KMS-11 (cell line): ENCODE measurements at regions not wholly inside any gene's neighbourhood (a gene's known extent, or its start where the extent isn't known, plus 50 kb on each side); places are given as distances from the start of the nearest gene placed in this dataset.

Experiments
- H2AFZ ChIP-seq: fragments of 200-600 bp; sonication (generic); 2 replicates; pipeline ENCODE4 v1.6.1; 2016; ENCODE audit warnings: antibody characterized with exemption, mixed run types, low read depth
- H3K27ac ChIP-seq: fragments of 200-600 bp; sonication (generic); 2 replicates; pipeline ENCODE4 v1.6.1; 2016; ENCODE audit warnings: mild to moderate bottlenecking, mixed run types
- H3K27me3 ChIP-seq: fragments of 200-600 bp; sonication (generic); 2 replicates; pipeline ENCODE4 v1.6.1; 2017; ENCODE audit warnings: mild to moderate bottlenecking, low read depth, mixed run types, moderate library complexity; ENCODE audit not compliant: insufficient read depth
- H3K36me3 ChIP-seq: fragments of 200-600 bp; sonication (generic); 2 replicates; pipeline ENCODE4 v1.6.1; 2017; ENCODE audit warnings: mild to moderate bottlenecking, mixed run types; ENCODE audit not compliant: insufficient read depth
- H3K4me1 ChIP-seq: fragments of 200-600 bp; sonication (generic); 2 replicates; pipeline ENCODE4 v1.6.1; 2016; ENCODE audit warnings: mild to moderate bottlenecking, low read depth, mixed run types; ENCODE audit not compliant: poor library complexity, severe bottlenecking
- H3K4me2 ChIP-seq: fragments of 200-600 bp; sonication (generic); 2 replicates; pipeline ENCODE4 v1.7.0; 2016; ENCODE audit warnings: mild to moderate bottlenecking, mixed run types
- H3K4me3 ChIP-seq: fragments of 200-600 bp; sonication (generic); IDR thresholded peaks from 2 replicates; pipeline ENCODE4 v1.6.1; 2017; ENCODE audit warnings: low read depth, low read length, mixed read lengths; ENCODE audit not compliant: insufficient read depth
- H3K79me2 ChIP-seq: fragments of 200-600 bp; sonication (generic); 2 replicates; pipeline ENCODE4 v1.6.1; 2016; ENCODE audit warnings: low read depth, mixed run types; ENCODE audit not compliant: insufficient read depth
- H3K9ac ChIP-seq: fragments of 200-600 bp; sonication (generic); 2 replicates; pipeline ENCODE4 v1.6.1; 2016; ENCODE audit warnings: mild to moderate bottlenecking, mixed run types
- H4K20me1 ChIP-seq: fragments of 200-600 bp; sonication (generic); 2 replicates; pipeline ENCODE4 v1.6.1; 2016; ENCODE audit warnings: mild to moderate bottlenecking, mixed run types; ENCODE audit not compliant: insufficient read depth
- TF ChIP-seq, protein P1 (sequence below): fragments of 200-600 bp; sonication (generic); conservative IDR thresholded peaks from 2 replicates; pipeline ENCODE4 v1.6.1; 2017; ENCODE audit warnings: low read depth, mild to moderate bottlenecking, antibody characterized with exemption, low read length, moderate library complexity, mixed read lengths

DNA sequence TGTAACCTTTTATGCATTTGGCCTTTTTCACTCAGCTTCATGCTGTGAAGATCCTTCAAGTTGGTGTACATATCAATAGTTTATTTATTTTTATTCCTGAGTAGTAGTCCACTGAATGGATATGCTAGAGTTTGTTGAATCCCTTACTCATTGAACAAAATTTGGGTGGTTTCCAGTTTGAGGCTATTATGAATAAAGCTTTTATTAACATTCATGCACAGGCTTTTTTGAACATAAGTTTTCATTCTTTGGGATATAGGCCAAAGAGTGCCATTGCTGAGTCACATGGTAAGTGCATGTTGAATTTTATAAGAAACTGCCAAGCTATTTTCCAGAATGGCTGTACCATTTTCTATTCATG lies 59.5 kb upstream of the CAPRIN2 start:
- H3K4me3 ChIP-seq = no peak overlapping the region
- TF ChIP-seq, protein P1, sequence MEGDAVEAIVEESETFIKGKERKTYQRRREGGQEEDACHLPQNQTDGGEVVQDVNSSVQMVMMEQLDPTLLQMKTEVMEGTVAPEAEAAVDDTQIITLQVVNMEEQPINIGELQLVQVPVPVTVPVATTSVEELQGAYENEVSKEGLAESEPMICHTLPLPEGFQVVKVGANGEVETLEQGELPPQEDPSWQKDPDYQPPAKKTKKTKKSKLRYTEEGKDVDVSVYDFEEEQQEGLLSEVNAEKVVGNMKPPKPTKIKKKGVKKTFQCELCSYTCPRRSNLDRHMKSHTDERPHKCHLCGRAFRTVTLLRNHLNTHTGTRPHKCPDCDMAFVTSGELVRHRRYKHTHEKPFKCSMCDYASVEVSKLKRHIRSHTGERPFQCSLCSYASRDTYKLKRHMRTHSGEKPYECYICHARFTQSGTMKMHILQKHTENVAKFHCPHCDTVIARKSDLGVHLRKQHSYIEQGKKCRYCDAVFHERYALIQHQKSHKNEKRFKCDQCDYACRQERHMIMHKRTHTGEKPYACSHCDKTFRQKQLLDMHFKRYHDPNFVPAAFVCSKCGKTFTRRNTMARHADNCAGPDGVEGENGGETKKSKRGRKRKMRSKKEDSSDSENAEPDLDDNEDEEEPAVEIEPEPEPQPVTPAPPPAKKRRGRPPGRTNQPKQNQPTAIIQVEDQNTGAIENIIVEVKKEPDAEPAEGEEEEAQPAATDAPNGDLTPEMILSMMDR = no peak
- no peaks in the 10 kb centered on the region for H3K4me1 ChIP-seq
- no peaks in the 10 kb centered on the region for H4K20me1 ChIP-seq
- no peak overlapping the region for H2AFZ ChIP-seq
- H3K27me3 ChIP-seq = no peaks in the 10 kb centered on the region
- H3K27ac ChIP-seq = no peak overlapping the region
- no peak overlapping the region for H3K9ac ChIP-seq
- no peak overlapping the region for H3K4me2 ChIP-seq
- no peaks in the 10 kb centered on the region for H3K79me2 ChIP-seq
- H3K36me3 ChIP-seq = no peaks in the 10 kb centered on the region

DNA sequence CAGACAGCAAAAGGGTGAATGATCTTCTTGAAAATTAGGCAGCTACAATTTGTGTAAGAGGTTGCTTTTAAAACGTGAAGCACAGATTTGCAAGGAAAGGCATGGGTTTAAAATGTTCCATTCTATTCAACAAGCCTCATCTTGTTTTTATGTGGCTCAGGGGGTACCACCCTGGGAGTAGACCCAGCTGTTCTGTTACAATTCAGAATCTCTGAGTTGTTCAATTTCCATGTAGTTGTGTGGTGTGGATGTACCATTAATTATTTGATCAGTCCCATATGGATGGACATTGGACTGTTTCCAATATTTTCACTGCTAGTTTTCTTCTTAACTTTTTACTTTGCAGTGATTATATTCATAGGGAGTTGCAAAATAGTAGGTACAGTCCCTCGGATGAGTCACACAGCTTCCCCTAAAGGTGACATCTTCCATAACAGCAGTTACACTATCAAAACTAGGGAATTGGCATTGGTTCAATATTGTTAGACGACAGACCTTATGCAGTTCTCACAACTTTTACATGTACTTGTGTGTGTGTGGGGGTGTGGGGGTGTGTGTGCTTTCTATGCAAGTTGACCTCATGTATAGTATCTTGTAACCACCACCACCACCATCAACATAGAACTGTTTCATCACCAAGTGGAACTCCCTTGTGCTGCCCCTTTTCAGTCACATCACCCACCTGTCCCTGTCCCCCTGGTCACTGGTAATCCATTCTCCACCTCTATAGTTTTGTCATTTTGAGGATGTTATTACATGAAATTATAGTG lies 59.0 kb upstream of the CAPRIN2 start:
- Histone ChIP-seq H3K36me3 (no peaks in the 10 kb centered on the region), H3K4me1 (no peaks in the 10 kb centered on the region), H2AFZ (no peak overlapping the region), H3K79me2 (no peaks in the 10 kb centered on the region), H3K4me2 (no peak overlapping the region), H4K20me1 (no peaks in the 10 kb centered on the region), H3K9ac (no peak overlapping the region), H3K27ac (no peak overlapping the region), H3K27me3 (no peaks in the 10 kb centered on the region), H3K4me3 (no peak overlapping the region)
- TF ChIP-seq, protein P1 = no peak

DNA sequence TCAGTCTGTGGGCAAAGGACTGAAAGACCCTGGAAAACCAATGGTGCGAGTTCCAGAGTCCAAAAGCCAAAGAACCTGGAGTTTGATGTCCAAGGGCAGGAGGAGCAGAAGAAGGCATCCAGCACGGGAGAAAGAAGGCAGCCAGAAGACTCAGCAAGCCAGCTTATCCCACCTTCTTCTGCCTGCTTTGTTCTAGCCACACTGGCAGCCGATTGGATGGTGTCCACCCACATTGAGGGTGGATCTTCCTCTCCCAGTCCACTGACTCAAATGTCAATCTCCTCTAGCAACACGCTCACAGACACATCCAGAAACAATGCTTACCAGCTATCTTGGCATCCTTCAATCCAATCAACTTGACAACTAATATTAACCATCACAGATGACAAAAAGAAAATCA lies 57.2 kb upstream of the CAPRIN2 start:
- Histone ChIP-seq H3K9ac (no peak overlapping the region), H3K36me3 (no peaks in the 10 kb centered on the region), H3K27ac (no peak overlapping the region), H3K4me2 (no peak overlapping the region), H2AFZ (no peak overlapping the region), H3K27me3 (no peaks in the 10 kb centered on the region), H3K4me1 (no peaks in the 10 kb centered on the region), H4K20me1 (no peaks in the 10 kb centered on the region), H3K79me2 (no peaks in the 10 kb centered on the region), H3K4me3 (no peak overlapping the region)
- TF ChIP-seq, protein P1 = no peak

DNA sequence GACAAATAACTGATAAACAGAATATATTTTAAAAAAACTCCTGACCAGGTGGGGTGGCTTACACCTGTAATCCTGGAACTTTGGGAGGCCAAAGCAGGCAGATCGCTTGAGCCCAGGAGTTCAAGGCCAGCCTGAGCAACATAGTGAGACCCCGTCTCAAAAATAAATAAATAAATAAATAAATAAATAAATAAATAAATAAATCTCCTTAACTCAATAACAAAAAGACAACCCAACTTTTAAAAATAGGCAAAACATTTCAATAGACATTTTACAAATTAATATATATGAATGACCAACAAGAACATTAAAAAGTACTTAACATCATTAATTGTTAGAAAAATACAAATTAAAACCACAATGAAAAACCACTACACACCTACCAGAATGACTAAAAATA lies 56.2 kb upstream of the CAPRIN2 start:
- H3K27ac ChIP-seq = no peak overlapping the region
- no peaks in the 10 kb centered on the region for H3K36me3 ChIP-seq
- no peak overlapping the region for H3K4me2 ChIP-seq
- no peak overlapping the region for H2AFZ ChIP-seq
- H3K4me3 ChIP-seq = no peak overlapping the region
- no peaks in the 10 kb centered on the region for H4K20me1 ChIP-seq
- no peaks in the 10 kb centered on the region for H3K4me1 ChIP-seq
- H3K9ac ChIP-seq = no peak overlapping the region
- H3K27me3 ChIP-seq = no peaks in the 10 kb centered on the region
- TF ChIP-seq, protein P1 = no peak
- H3K79me2 ChIP-seq = no peaks in the 10 kb centered on the region
